ACC112 (cell line): ENCODE measurements at regions not wholly inside any gene's neighbourhood (a gene's known extent, or its start where the extent isn't known, plus 50 kb on each side); places are given as distances from the start of the nearest gene placed in this dataset.

Experiments used
- H2AFZ ChIP-seq: fragments of 200-600 bp; sonication (generic); one replicate; pipeline ENCODE4 v1.6.0; 2017; ENCODE audit warnings: antibody characterized with exemption, low read length; ENCODE audit not compliant: unreplicated experiment
- H3K27ac ChIP-seq: fragments of 200-600 bp; sonication (generic); 2 replicates; pipeline ENCODE4 v1.5.1; 2014; ENCODE audit warnings: low read depth, mild to moderate bottlenecking, antibody characterized with exemption, low read length, moderate library complexity
- H3K27me3 ChIP-seq: fragments of 200-600 bp; sonication (generic); 2 replicates; pipeline ENCODE4 v1.6.1; 2014; ENCODE audit warnings: mild to moderate bottlenecking, antibody characterized with exemption, low read length, moderate library complexity, mixed read lengths; ENCODE audit not compliant: insufficient read depth
- H3K36me3 ChIP-seq: fragments of 200-600 bp; sonication (generic); 2 replicates; pipeline ENCODE4 v1.6.1; 2016; ENCODE audit warnings: mild to moderate bottlenecking, antibody characterized with exemption, low read length, moderate library complexity, mixed read lengths; ENCODE audit not compliant: insufficient read depth
- H3K4me1 ChIP-seq: fragments of 200-600 bp; sonication (generic); one replicate; pipeline ENCODE4 v1.6.1; 2016; ENCODE audit warnings: low read length, mixed read lengths; ENCODE audit not compliant: insufficient read depth, unreplicated experiment, control insufficient read depth
- H3K4me3 ChIP-seq: fragments of 200-600 bp; sonication (generic); 2 replicates; pipeline ENCODE4 v1.5.1; 2014; ENCODE audit warnings: mild to moderate bottlenecking, low read depth, low read length
- H3K79me2 ChIP-seq: fragments of 200-600 bp; sonication (generic); one replicate; pipeline ENCODE4 v1.6.0; 2016; ENCODE audit warnings: low read length; ENCODE audit not compliant: control insufficient read depth, unreplicated experiment, insufficient read depth

DNA sequence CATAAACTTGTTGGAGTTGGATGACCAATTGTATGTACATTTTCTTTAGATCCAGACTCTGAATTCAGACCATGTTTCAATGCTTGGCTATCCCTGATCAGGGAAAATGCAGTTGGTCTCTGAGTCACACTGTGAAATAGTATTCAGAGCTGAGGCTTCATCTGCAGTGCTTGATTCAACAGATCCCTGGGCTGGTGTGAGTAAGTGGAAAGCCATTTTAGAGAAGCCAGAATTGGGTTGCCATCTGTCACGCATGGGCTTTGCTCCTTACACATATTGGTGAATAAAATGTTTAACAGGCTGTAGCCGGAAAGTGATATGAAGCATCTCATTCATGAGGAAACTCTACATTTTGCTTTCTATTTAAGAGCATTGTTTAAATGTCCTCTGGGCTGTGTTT, 50.0 kb upstream of the ACYP2 start:
- Histone ChIP-seq H2AFZ (no peak overlapping the region), H3K27me3 (no peaks in the 10 kb centered on the region), H3K79me2 (no peaks in the 10 kb centered on the region), H3K27ac (no peak overlapping the region), H3K4me1 (peaks cover 21% of the 10 kb centered on the region), H3K4me3 (no peak overlapping the region), H3K36me3 (no peaks in the 10 kb centered on the region)

DNA sequence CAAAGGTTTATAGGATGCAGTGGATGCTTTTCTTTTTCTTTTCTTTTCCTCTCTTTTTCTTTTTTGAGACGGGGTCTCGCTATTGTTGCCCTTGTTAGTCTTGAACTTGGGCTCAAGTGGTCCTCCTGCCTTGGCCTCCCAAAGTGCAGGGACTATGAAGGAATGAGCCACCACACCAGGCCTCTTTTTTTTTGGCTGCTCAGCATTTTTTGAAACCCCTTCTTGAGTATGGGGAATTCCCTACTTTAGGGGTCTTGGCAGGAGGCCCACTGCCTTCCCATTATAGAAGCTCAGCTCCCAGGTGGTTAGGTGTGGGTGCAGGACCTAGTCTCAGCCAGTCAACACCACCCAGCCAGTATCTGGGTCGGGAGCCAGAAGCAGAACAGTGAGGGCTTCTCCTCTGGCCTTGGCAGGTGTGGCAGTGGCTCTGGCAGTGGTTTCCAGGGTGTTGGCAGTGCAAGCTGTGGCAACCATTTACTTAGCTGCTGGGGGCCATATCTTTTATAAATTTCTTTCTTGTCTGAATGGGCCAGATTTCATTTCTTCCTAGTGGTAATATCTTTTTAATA, 51.4 kb upstream of the ACYP2 start:
- Histone ChIP-seq H3K4me1 (peaks cover 32% of the 10 kb centered on the region), H3K79me2 (no peaks in the 10 kb centered on the region), H3K27me3 (no peaks in the 10 kb centered on the region), H2AFZ (no peak overlapping the region), H3K36me3 (no peaks in the 10 kb centered on the region), H3K27ac (no peak overlapping the region), H3K4me3 (no peak overlapping the region)

DNA sequence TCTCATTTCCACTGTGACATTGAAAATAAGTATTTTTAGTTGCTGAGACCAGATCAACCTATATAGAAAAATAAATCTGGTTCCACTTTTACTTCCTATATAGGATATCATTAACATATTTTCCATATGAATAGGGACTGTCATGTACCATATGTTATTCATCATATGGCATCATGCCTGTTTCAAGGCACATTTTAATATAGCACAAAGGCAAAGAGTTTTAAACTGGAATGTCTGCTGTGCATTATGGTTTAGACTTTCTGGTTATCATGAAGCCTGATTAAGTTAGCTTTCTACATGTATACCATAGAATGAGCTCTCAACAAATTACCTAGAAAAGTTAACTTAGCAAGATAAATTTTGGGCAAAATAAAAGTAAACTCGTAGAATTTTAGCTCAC, 53.0 kb upstream of the ACYP2 start:
- H2AFZ ChIP-seq: no peak overlapping the region
- no peak overlapping the region for H3K27ac ChIP-seq
- no peak overlapping the region for H3K4me3 ChIP-seq
- peaks cover 22% of the 10 kb centered on the region for H3K4me1 ChIP-seq
- no peaks in the 10 kb centered on the region for H3K36me3 ChIP-seq
- no peaks in the 10 kb centered on the region for H3K79me2 ChIP-seq
- H3K27me3 ChIP-seq: no peaks in the 10 kb centered on the region

DNA sequence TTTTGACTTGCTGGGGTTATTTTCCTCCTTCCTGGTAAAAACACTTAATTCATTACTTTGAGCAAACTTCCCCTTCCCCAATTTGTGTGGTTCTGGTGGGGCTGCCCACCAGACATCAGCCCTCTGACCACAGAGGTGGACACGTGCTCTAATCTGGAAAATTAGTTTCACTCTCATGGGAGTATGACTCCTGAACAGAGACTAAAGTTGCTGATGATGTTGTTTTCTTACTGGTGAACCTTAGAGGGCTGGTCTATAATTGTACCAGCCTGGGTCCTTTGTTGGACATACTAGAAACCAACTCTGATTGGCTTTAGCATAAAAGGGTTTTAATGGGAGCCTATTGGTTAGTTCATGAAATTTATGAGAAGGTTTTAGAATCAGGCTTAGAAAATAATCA, 54.1 kb upstream of the ACYP2 start:
- H3K4me1 ChIP-seq: peaks cover 22% of the 10 kb centered on the region
- H3K36me3 ChIP-seq: no peaks in the 10 kb centered on the region
- no peak overlapping the region for H3K4me3 ChIP-seq
- no peak overlapping the region for H2AFZ ChIP-seq
- no peak overlapping the region for H3K27ac ChIP-seq
- H3K79me2 ChIP-seq: no peaks in the 10 kb centered on the region
- no peaks in the 10 kb centered on the region for H3K27me3 ChIP-seq

DNA sequence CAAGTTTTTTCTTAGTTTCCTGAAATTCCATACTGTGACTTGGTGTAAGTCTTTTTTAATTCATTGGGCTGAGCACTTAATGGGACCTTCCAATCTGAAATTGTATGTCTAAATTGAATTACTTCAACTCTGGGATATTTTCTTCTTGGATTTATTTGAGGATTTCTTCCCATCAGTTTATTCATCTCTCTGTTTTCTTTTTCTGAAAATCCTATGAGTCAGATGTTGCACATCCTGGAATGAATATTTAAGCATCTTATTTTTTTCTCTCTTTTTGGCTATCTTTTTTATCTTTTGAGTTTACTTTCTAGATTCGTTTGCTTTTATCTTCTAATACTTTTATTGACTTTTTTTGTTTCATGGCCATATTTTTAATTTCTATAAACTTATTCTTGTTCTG, 55.4 kb upstream of the ACYP2 start:
- H3K4me1 ChIP-seq: peaks cover 14% of the 10 kb centered on the region
- peak overlapping the region; percentile 58 for H3K27ac ChIP-seq
- no peaks in the 10 kb centered on the region for H3K79me2 ChIP-seq
- H3K4me3 ChIP-seq: 0 out of 2 replicates have a peak overlapping the region, but pooled peaks have one; percentile 15
- H3K36me3 ChIP-seq: no peaks in the 10 kb centered on the region
- H3K27me3 ChIP-seq: no peaks in the 10 kb centered on the region
- no peak overlapping the region for H2AFZ ChIP-seq

DNA sequence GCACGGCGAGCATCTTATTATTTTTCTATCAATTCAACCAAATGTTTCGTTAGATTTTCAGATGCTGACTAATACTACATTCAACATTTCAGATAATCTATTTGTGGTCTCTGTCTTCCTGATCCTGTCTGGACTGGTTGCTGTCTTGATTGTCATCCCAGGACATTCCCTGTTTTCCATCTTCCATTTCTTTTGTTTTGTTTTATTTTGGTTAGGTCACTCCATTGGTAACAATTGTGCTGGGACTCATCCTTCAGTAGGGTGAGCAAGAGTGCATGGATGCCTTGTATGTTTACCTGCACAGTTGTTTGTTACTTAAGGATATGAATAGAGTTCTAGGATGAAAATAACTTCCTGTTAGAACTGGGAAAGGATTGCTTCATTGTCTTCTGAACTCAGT, 55.9 kb upstream of the ACYP2 start:
- H3K27ac ChIP-seq: peak overlapping the region; percentile 58
- 0 out of 2 replicates have a peak overlapping the region, but pooled peaks have one; percentile 15 for H3K4me3 ChIP-seq
- H3K27me3 ChIP-seq: no peaks in the 10 kb centered on the region
- peaks cover 14% of the 10 kb centered on the region for H3K4me1 ChIP-seq
- H3K36me3 ChIP-seq: no peaks in the 10 kb centered on the region
- H3K79me2 ChIP-seq: no peaks in the 10 kb centered on the region
- no peak overlapping the region for H2AFZ ChIP-seq

- no peak overlapping the region for H3K4me3 ChIP-seq
- peaks cover 20% of the 10 kb centered on the region for H3K4me1 ChIP-seq
- H3K27ac ChIP-seq: no peak overlapping the region
- no peaks in the 10 kb centered on the region for H3K27me3 ChIP-seq
- no peak overlapping the region for H2AFZ ChIP-seq
- no peaks in the 10 kb centered on the region for H3K79me2 ChIP-seq
- no peaks in the 10 kb centered on the region for H3K36me3 ChIP-seq
Measured at GRCh38 chr2:54058449-54058848, 57.0 kb upstream of the ACYP2 start.

DNA sequence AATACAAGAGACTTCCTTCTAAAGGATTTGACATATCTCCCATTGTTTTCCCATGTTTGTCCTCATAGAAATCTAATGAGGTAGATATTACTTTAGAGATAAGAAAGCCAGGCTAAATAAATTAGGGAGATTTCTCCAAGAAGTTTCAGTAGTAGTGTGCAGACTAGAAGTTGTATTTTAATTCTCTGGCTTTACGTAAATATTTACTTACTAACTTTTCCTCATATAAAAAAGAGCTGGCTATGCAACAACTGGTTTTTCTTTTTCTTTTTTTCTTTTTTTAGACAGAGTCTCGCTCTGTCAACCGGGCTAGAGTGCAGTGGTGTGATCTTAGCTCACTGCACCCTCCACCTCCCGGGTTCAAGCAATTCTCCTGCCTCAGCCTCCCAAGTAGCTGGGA, 60.6 kb upstream of the ACYP2 start:
- Histone ChIP-seq H3K4me1 (peaks cover 10% of the 10 kb centered on the region), H3K27me3 (no peaks in the 10 kb centered on the region), H3K36me3 (no peaks in the 10 kb centered on the region), H3K4me3 (no peak overlapping the region), H3K27ac (no peak overlapping the region), H2AFZ (no peak overlapping the region), H3K79me2 (no peaks in the 10 kb centered on the region)

GRCh38 chr2:54054271-54054670, 61.1 kb upstream of the ACYP2 start:
- Histone ChIP-seq H3K27me3 (no peaks in the 10 kb centered on the region), H2AFZ (no peak overlapping the region), H3K27ac (no peak overlapping the region), H3K4me3 (no peak overlapping the region), H3K4me1 (peaks cover 6% of the 10 kb centered on the region), H3K36me3 (no peaks in the 10 kb centered on the region), H3K79me2 (no peaks in the 10 kb centered on the region)

DNA sequence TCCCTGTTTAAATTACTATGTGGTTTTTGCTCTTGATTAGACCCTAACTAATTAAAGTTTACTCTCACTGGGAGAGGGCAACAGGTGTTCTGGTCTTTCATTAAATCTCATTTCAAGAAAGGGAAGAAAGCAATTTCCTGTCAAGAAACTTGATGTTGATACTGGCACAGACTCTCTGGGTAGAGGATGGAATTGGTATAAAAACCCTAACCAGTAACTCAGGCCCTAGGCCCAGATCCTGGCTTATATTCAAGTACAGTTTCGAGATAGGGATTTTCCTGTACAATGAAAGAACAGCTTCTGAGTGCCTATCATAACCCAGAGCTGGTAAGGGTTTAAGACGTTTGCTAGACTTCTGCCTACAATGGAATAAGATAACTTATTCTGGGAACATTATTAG, 61.6 kb upstream of the ACYP2 start:
- H3K27ac ChIP-seq: no peak overlapping the region

DNA sequence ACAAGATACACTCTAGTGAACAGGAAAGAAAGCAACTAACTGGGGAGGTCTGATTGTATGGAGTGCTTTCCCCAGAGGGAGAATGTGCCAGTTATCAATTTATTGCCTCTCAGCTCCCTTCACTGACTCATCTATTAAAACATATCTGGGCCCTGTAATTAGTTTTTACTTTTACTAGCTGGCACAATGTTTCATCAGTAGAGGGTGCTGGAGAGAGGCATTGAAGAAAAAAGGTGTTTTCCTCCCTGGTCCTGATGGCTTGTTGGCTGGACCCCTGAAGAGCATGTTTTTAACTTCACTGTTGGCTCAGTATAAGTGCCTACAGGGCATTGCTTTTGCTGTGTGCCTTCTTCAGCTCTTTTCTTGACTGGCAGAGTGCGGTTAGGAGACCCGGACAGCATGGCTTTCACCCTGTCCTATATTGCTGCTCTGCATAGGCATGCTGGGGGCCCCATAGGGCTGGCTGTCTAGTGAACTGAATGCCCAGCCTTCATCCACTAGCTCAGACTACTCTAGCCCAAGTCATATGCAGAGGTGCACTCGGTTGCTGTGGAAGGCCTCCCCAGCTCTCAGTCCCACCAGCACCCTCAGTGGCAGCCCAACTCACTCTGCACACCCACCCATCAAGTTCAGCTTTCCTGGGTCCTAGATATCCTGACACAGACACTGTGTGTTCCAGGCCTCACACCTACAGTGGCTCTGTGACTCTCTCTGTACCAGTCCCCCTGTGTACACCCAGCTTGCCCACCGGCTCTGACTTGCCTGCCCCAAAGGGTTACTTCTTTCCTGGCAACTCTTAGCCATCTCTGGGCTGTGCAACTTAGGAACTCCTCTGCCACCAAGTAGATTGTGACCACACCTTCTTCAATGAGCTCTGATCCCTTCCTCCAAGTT, 62.3 kb upstream of the ACYP2 start:
- H3K79me2 ChIP-seq: no peaks in the 10 kb centered on the region
- H3K27ac ChIP-seq: no peak overlapping the region
- no peaks in the 10 kb centered on the region for H3K27me3 ChIP-seq
- no peak overlapping the region for H3K4me3 ChIP-seq
- H2AFZ ChIP-seq: no peak overlapping the region
- H3K4me1 ChIP-seq: peaks cover 6% of the 10 kb centered on the region
- no peaks in the 10 kb centered on the region for H3K36me3 ChIP-seq

More for the DNA sequence above, 61.6 kb upstream of the ACYP2 start:
- Histone ChIP-seq H3K27me3 (no peaks in the 10 kb centered on the region), H3K79me2 (no peaks in the 10 kb centered on the region), H3K4me1 (peaks cover 6% of the 10 kb centered on the region), H3K4me3 (no peak overlapping the region), H3K36me3 (no peaks in the 10 kb centered on the region), H2AFZ (no peak overlapping the region)
